ENCODE measurements at regions not wholly inside any gene's neighbourhood (a gene's known extent, or its start where the extent isn't known, plus 50 kb on each side); places are given as distances from the start of the nearest gene placed in this dataset.
A peak's percentile ranks its signal among the peaks of the same experiment; 100 is the strongest.

DNA sequence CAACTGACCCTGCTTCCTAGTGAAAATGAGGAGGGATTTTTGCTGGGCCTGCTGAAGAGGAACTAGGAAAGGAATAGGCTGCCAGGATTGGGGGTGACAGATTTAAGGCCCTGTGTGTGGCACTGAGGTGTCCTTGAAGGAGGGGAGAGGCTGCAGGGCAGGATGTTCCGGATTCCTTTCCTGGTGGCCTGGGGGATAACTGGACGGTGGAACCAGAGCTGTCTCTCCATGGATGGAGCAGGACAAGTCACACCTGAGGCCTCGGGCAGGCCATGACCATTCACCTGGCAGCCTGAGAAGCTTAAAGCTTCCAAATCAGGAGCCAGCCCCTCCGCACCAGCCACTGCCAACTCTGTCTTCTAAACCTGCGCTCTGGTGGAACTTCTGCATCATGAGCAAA lies 56.0 kb upstream of the SLC22A23 start:
- DNase-seq (ENCODE audit: low read depth), result no peak
- H3K4me3 ChIP-seq (ENCODE audit: low read length), result no peak overlapping the region
- TF ChIP-seq, protein P1, sequence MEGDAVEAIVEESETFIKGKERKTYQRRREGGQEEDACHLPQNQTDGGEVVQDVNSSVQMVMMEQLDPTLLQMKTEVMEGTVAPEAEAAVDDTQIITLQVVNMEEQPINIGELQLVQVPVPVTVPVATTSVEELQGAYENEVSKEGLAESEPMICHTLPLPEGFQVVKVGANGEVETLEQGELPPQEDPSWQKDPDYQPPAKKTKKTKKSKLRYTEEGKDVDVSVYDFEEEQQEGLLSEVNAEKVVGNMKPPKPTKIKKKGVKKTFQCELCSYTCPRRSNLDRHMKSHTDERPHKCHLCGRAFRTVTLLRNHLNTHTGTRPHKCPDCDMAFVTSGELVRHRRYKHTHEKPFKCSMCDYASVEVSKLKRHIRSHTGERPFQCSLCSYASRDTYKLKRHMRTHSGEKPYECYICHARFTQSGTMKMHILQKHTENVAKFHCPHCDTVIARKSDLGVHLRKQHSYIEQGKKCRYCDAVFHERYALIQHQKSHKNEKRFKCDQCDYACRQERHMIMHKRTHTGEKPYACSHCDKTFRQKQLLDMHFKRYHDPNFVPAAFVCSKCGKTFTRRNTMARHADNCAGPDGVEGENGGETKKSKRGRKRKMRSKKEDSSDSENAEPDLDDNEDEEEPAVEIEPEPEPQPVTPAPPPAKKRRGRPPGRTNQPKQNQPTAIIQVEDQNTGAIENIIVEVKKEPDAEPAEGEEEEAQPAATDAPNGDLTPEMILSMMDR (IDR thresholded peaks at IDR 0.05; ENCODE audit: insufficient read depth, low read depth, low read length, missing control alignments), result no peak

DNA sequence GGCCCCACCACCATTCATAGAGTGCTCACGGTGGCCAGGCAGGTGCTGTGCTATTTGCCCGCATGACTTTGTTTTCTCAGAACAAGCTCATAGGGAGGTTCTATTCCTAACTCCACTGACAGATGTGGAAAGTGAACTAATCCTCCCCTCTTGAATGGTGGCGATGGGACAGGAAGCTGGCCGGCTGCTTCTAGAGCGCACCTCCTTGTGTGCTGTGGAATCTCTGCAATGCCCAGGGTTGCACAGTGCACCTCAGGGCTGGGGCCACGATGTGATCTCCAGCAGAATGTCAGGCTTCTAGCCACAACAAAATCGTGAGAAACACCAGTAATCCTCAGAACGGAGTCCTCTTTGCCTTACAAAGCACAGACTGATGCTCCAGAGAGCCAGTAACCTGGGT lies 53.8 kb upstream of the SLC22A23 start:
- TF ChIP-seq, protein P1 (IDR thresholded peaks at IDR 0.05; ENCODE audit: insufficient read depth, low read depth, low read length, missing control alignments), result no peak
- DNase-seq (ENCODE audit: low read depth), result no peak
- no peak overlapping the region for H3K4me3 ChIP-seq (ENCODE audit: low read length)

DNA sequence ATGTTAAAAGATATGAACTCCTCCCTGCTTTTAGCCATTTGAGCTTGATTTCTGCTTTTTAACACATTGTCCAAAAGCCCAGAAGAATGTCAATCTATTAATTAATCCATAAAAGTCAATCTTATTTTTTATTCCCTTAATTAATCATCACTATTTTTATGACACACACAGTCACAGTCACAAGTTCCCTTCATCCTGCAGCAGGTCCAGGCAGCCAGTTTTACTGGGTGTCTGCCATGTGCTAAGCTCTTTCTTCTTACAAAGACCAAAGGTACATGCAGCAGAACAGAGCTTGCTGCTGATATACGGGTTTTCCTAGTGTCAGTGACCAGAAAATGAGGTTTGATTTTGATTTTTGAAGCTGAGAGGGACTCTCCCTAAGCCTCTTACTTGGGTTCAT lies 53.3 kb upstream of the SLC22A23 start:
- DNase-seq (ENCODE audit: low read depth), result peak; percentile 39
- TF ChIP-seq, protein P1 (IDR thresholded peaks at IDR 0.05; ENCODE audit: insufficient read depth, low read depth, low read length, missing control alignments), result no peak
- no peak overlapping the region for H3K4me3 ChIP-seq (ENCODE audit: low read length)

DNA sequence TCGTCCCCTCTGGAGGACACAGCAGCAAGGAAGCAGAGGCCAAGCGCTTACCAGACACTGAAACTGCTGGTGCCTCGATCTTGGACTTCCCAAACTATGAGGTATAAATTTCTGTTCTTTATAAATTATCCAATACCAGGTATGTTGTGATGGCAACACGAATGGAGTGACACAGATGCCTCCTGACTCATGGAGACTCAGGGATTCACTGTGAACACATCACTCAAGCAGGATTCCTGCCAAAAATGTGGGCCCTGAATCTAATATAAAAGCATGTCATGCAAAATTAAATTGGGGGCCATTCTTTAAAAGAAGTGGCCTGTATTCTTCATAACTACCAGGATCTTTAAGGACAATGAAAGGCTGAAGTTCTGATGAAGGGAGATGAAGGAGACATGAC lies 52.5 kb upstream of the SLC22A23 start:
- TF ChIP-seq, protein P1 (IDR thresholded peaks at IDR 0.05; ENCODE audit: insufficient read depth, low read depth, low read length, missing control alignments), result no peak
- H3K4me3 ChIP-seq (ENCODE audit: low read length), result no peak overlapping the region
- DNase-seq (ENCODE audit: low read depth), result peak; percentile 76

DNA sequence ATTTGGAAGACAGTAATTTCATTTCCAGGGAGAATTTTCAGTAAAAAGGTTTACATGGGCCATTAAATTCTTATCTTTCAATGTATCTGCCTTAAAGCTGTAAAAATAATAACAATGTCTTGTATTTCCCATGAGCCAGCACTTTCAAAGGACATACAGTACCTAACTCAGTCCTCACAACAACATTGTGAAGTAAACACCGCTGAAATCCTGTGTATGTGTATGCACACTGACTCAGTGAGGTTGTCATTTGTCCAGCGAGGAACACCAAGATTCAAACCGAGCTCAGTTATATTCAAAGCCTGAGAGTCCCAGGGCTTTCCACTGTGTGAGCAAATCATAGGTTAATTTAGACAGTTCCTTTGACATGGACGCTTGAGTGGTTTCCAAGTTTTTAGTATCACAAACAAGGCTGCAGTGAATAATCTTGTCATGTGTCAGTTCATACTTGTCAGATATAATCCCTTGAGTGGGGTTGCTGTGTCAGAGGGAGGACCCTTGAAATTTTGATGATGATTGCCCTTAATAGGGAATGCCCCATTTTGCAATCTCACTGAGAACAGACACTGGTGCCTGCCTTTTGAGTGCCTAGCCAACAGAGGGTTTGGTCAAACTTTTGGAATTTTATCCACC lies 50.0 kb upstream of the SLC22A23 start:
- no peak overlapping the region for H3K4me3 ChIP-seq (ENCODE audit: low read length)
- TF ChIP-seq, protein P1 (IDR thresholded peaks at IDR 0.05; ENCODE audit: insufficient read depth, low read depth, low read length, missing control alignments), result no peak
- peak; percentile 26 for DNase-seq (ENCODE audit: low read depth)

Measured in epithelial cell of esophagus (primary cell).